Loucy (cell line): ENCODE measurements at regions not wholly inside any gene's neighbourhood (a gene's known extent, or its start where the extent isn't known, plus 50 kb on each side); places are given as distances from the start of the nearest gene placed in this dataset.

Experiments used
- H2AFZ ChIP-seq: fragments of 200-600 bp; sonication (generic); 2 replicates; pipeline ENCODE4 v1.6.0; 2016; ENCODE audit warnings: antibody characterized with exemption, mild to moderate bottlenecking, low read length, moderate library complexity
- H3F3A ChIP-seq: fragments of 200-600 bp; 2 replicates; pipeline ENCODE4 v1.6.0; 2016; ENCODE audit warnings: antibody characterized with exemption, low read depth, mild to moderate bottlenecking
- H3K27me3 ChIP-seq: fragments of 200-600 bp; sonication (generic); 2 replicates; pipeline ENCODE4 v1.6.1; 2014; ENCODE audit warnings: low read length, mild to moderate bottlenecking; ENCODE audit not compliant: insufficient read depth, poor library complexity, severe bottlenecking
- H3K36me3 ChIP-seq: fragments of 200-600 bp; sonication (generic); 2 replicates; pipeline ENCODE4 v1.6.1; 2016; ENCODE audit warnings: low read length; ENCODE audit not compliant: insufficient read depth
- H3K4me1 ChIP-seq: fragments of 200-600 bp; sonication (generic); 2 replicates; pipeline ENCODE4 v1.5.1; 2014; ENCODE audit warnings: low read length, mild to moderate bottlenecking; ENCODE audit not compliant: insufficient read depth, poor library complexity, severe bottlenecking
- H3K4me2 ChIP-seq: fragments of 200-600 bp; sonication (generic); 2 replicates; pipeline ENCODE4 v1.6.0; 2014; ENCODE audit warnings: antibody characterized with exemption, low read length, low read depth, mild to moderate bottlenecking; ENCODE audit not compliant: poor library complexity, severe bottlenecking
- H3K4me3 ChIP-seq: fragments of 200-600 bp; sonication (generic); 2 replicates; pipeline ENCODE4 v1.5.1; 2014; ENCODE audit warnings: low read length, mild to moderate bottlenecking, mixed read lengths; ENCODE audit not compliant: poor library complexity, severe bottlenecking
- H3K79me2 ChIP-seq: fragments of 200-600 bp; sonication (generic); 2 replicates; pipeline ENCODE4 v1.6.1; 2014; ENCODE audit warnings: low read length; ENCODE audit not compliant: insufficient read depth
- H3K9ac ChIP-seq: fragments of 200-600 bp; sonication (generic); 2 replicates; pipeline ENCODE4 v1.6.0; 2014; ENCODE audit warnings: mild to moderate bottlenecking, low read depth, low read length, moderate library complexity; ENCODE audit not compliant: poor library complexity, severe bottlenecking
- H3K9me2 ChIP-seq: fragments of 200-600 bp; sonication (generic); replicated peaks from 2 replicates; pipeline ENCODE4 v1.6.1; 2016; ENCODE audit warnings: low read depth, low read length, mixed read lengths
- H3K9me3 ChIP-seq: fragments of 200-600 bp; sonication (generic); 2 replicates; pipeline ENCODE4 v1.6.1; 2014; ENCODE audit warnings: mild to moderate bottlenecking, antibody characterized with exemption, low read length, low read depth; ENCODE audit not compliant: insufficient read depth
- H4K20me1 ChIP-seq: fragments of 200-600 bp; sonication (generic); 2 replicates; pipeline ENCODE4 v1.6.0; 2014; ENCODE audit warnings: antibody characterized with exemption, low read length, mild to moderate bottlenecking; ENCODE audit not compliant: insufficient read depth, poor library complexity, severe bottlenecking
- EZH2phosphoT487 ChIP-seq: fragments of 200-600 bp; IDR thresholded peaks from 2 replicates; pipeline ENCODE4 v1.6.1; 2018; ENCODE audit warnings: antibody characterized with exemption, mild to moderate bottlenecking, moderate library complexity, borderline replicate concordance
- TF ChIP-seq, protein P1 (sequence below): fragments of 200-600 bp; sonication (generic); conservative IDR thresholded peaks from 2 replicates; pipeline ENCODE4 v1.5.1; 2014; ENCODE audit warnings: mild to moderate bottlenecking, antibody characterized with exemption, low read length

DNA sequence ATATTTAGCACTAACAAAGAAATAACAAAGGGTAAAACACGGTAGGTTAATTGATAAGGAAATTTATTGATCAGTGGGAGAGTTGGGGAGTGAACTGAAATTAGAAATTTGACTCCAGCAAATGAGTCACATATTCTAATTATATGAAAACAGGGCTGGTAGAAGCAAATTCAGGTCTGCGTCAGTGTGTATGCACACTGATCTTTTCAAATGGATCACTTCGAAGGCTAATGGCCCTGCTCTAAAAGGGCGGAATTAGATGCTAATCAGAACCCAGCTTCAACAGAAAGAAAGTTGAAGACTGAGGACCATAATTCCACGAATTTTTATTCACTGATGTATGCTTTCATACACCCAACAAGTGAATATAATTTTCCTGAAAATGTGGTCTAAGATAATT, 762.4 kb upstream of the DPPA4 start:
- Histone ChIP-seq H3K9ac (no peak overlapping the region), H3K36me3 (no peaks in the 10 kb centered on the region), H3F3A (no peaks in the 10 kb centered on the region), H3K4me2 (no peak overlapping the region), H3K4me3 (no peak overlapping the region), H2AFZ (no peak overlapping the region; the same call in 1 of the 2 replicates), H4K20me1 (no peaks in the 10 kb centered on the region), H3K9me2 (no peaks in the 10 kb centered on the region), H3K9me3 (no peaks in the 10 kb centered on the region), H3K79me2 (no peaks in the 10 kb centered on the region), H3K4me1 (no peaks in the 10 kb centered on the region), H3K27me3 (no peaks in the 10 kb centered on the region)
- no peak for TF ChIP-seq EZH2phosphoT487
- TF ChIP-seq, protein P1, sequence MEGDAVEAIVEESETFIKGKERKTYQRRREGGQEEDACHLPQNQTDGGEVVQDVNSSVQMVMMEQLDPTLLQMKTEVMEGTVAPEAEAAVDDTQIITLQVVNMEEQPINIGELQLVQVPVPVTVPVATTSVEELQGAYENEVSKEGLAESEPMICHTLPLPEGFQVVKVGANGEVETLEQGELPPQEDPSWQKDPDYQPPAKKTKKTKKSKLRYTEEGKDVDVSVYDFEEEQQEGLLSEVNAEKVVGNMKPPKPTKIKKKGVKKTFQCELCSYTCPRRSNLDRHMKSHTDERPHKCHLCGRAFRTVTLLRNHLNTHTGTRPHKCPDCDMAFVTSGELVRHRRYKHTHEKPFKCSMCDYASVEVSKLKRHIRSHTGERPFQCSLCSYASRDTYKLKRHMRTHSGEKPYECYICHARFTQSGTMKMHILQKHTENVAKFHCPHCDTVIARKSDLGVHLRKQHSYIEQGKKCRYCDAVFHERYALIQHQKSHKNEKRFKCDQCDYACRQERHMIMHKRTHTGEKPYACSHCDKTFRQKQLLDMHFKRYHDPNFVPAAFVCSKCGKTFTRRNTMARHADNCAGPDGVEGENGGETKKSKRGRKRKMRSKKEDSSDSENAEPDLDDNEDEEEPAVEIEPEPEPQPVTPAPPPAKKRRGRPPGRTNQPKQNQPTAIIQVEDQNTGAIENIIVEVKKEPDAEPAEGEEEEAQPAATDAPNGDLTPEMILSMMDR: no peak

DNA sequence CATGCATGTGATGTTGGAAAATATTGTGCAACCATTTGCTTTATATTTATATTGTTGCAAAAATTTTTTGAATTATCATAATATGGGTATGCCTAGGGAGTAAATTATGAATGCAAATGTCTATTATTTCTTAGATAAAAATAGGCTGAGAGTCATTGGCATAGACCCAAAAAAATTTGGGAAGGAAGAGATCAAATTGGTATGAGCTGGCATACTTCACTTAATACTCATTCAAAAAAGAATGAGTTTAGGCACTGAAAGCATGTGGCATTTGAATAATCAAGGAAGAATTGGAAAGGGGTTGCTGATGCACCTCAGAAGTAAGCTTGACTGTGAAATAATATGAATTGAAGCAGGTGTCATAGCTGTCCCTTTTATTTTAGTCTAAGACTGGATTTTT, 764.0 kb upstream of the DPPA4 start:
- Histone ChIP-seq H3K36me3 (no peaks in the 10 kb centered on the region), H3K4me3 (no peak overlapping the region), H3K9me2 (no peaks in the 10 kb centered on the region), H3K9me3 (no peaks in the 10 kb centered on the region), H3K27me3 (no peaks in the 10 kb centered on the region), H3F3A (no peaks in the 10 kb centered on the region), H3K9ac (no peak overlapping the region), H2AFZ (no peak overlapping the region), H3K4me1 (no peaks in the 10 kb centered on the region), H4K20me1 (no peaks in the 10 kb centered on the region), H3K79me2 (no peaks in the 10 kb centered on the region), H3K4me2 (no peak overlapping the region)
- TF ChIP-seq, protein P1: no peak
- no peak for TF ChIP-seq EZH2phosphoT487

DNA sequence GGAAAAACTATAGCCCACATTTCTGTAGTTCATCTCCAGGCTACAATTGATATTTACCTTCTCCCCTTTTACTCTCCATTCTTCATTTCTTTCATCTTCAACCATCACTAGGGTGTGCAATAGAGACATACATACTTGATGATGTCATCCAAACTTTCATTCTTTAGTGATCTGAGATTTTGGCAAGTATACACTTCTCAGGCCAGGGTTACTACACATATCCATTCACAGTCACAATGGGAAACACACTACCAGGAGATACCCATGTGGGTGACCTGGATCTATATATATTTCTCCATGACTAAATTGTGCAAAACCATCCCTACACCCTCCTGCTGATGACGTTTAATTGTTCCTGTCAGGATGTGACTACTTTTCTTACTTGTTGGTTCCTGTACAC, 769.5 kb upstream of the DPPA4 start:
- Histone ChIP-seq H3K9ac (no peak overlapping the region), H3F3A (no peaks in the 10 kb centered on the region), H3K4me3 (no peak overlapping the region), H3K4me2 (no peak overlapping the region), H3K4me1 (no peaks in the 10 kb centered on the region), H4K20me1 (no peaks in the 10 kb centered on the region), H3K27me3 (no peaks in the 10 kb centered on the region), H3K79me2 (no peaks in the 10 kb centered on the region), H3K9me2 (no peaks in the 10 kb centered on the region), H3K9me3 (no peaks in the 10 kb centered on the region), H2AFZ (no peak overlapping the region), H3K36me3 (no peaks in the 10 kb centered on the region)
- TF ChIP-seq EZH2phosphoT487: no peak
- TF ChIP-seq, protein P1: no peak
